ENCODE measurements at regions not wholly inside any gene's neighbourhood (a gene's known extent, or its start where the extent isn't known, plus 50 kb on each side); places are given as distances from the start of the nearest gene placed in this dataset.

GRCh38 chr6:1552296-1552761 lies 57.4 kb upstream of the FOXC1 start:
- TF ChIP-seq CTCF (IDR thresholded peaks at IDR 0.05) (peak in 1 of 6 experiments; percentile 13), POLR2A (IDR thresholded peaks at IDR 0.05) (no peak)

Data from adrenal gland (tissue), 5 donors.